SK-N-SH (cell line): ENCODE measurements at regions not wholly inside any gene's neighbourhood (a gene's known extent, or its start where the extent isn't known, plus 50 kb on each side); places are given as distances from the start of the nearest gene placed in this dataset.

ENCODE experiments used
- CTCF ChIA-PET: fragments of 300-600, 350-600 bp; formaldehyde crosslinking; extraction: SDS; loops from one replicate; lab custom pipeline; 2021; lab: Yijun Ruan, JAX
- POLR2A ChIA-PET: fragments of 350-600 bp; sonication (Branson Sonifier 250); formaldehyde crosslinking; extraction: SDS; loops from one replicate; lab custom pipeline; 2020; ENCODE audit warnings: antibody characterized with exemption, inconsistent platforms; lab: Yijun Ruan, JAX
- DNase-seq: peaks from one replicate; pipeline ENCODE4 v3.0.0; 2012
- H2AFZ ChIP-seq: fragments of 200-600 bp; sonication (generic); 2 replicates; pipeline ENCODE4 v1.8.1; 2016; ENCODE audit warnings: antibody characterized with exemption, mild to moderate bottlenecking, low read depth
- H3F3A ChIP-seq: fragments of 200-600 bp; sonication (generic); replicated peaks from 2 replicates; pipeline ENCODE3; 2016; ENCODE audit warnings: antibody characterized with exemption, mild to moderate bottlenecking; ENCODE audit not compliant: insufficient read depth
- H3K27ac ChIP-seq, 2 experiments: fragments of 200-500 bp in 1 of 2; fragments of 200-600 bp in 1 of 2; sonication (Bioruptor generic) in 1 of 2; sonication (generic), shearing (Covaris generic) in 1 of 2; 2 replicates each; pipeline versions ENCODE4 v1.5.1 to v1.6.1; 2014 to 2016; ENCODE audit warnings: low read depth in 2 of 2, inconsistent platforms in 1 of 2, low read length in 1 of 2, mild to moderate bottlenecking in 1 of 2, mixed read lengths in 1 of 2
- H3K27me3 ChIP-seq: fragments of 200-600 bp; sonication (generic), shearing (Covaris generic); 2 replicates; pipeline ENCODE4 v1.6.1; 2016; ENCODE audit warnings: mixed run types; ENCODE audit not compliant: insufficient read depth
- H3K36me3 ChIP-seq, 2 experiments: fragments of 200-500 bp in 1 of 2; fragments of 200-600 bp in 1 of 2; sonication (Bioruptor generic) in 1 of 2; sonication (generic) in 1 of 2; replicated peaks in 1 of 2; 2 replicates each; pipeline versions ENCODE3 to v1.5.1; 2014 to 2016; ENCODE audit warnings: low read length in 1 of 2, mild to moderate bottlenecking in 1 of 2; ENCODE audit not compliant: insufficient read depth in 2 of 2, control insufficient read depth in 1 of 2
- H3K4me1 ChIP-seq, 2 experiments: fragments of 200-500 bp in 1 of 2; fragments of 200-600 bp in 1 of 2; sonication (Bioruptor generic) in 1 of 2; sonication (generic), shearing (Covaris generic) in 1 of 2; 2 replicates each; pipeline versions ENCODE4 v1.5.1 to v1.6.1; 2014 to 2016; ENCODE audit warnings: low read depth in 1 of 2, low read length in 1 of 2, mixed run types in 1 of 2; ENCODE audit not compliant: insufficient read depth in 2 of 2, control insufficient read depth in 1 of 2
- H3K4me2 ChIP-seq: fragments of 200-600 bp; sonication (generic), shearing (Covaris generic); 2 replicates; pipeline ENCODE4 v1.6.1; 2017; ENCODE audit warnings: mixed run types
- H3K4me3 ChIP-seq, 2 experiments: fragments of 200-500 bp in 1 of 2; fragments of 200-600 bp in 1 of 2; sonication (Bioruptor generic) in 1 of 2; sonication (generic), shearing (Covaris generic) in 1 of 2; 2 replicates each; pipeline versions ENCODE4 v1.5.1 to v1.8.1; 2014 to 2016; ENCODE audit warnings: low read depth in 2 of 2, inconsistent platforms in 1 of 2, low read length in 1 of 2, mild to moderate bottlenecking in 1 of 2, mixed read lengths in 1 of 2, moderate library complexity in 1 of 2
- H3K79me2 ChIP-seq: fragments of 200-600 bp; sonication (generic); 2 replicates; pipeline ENCODE4 v1.8.1; 2017; ENCODE audit warnings: mild to moderate bottlenecking; ENCODE audit not compliant: insufficient read depth
- H3K9ac ChIP-seq: fragments of 200-600 bp; sonication (generic); 2 replicates; pipeline ENCODE4 v1.6.1; 2017; ENCODE audit warnings: mixed run types
- H3K9me2 ChIP-seq: fragments of 200-600 bp; sonication (generic); 2 replicates; pipeline ENCODE4 v1.6.1; 2017; ENCODE audit warnings: mixed run types
- H3K9me3 ChIP-seq: fragments of 200-600 bp; sonication (generic); 2 replicates; pipeline ENCODE4 v1.6.1; 2017; ENCODE audit warnings: mixed run types, mild to moderate bottlenecking, moderate library complexity
- H4K20me1 ChIP-seq: fragments of 200-600 bp; sonication (generic); 2 replicates; pipeline ENCODE4 v1.6.1; 2017; ENCODE audit warnings: mild to moderate bottlenecking, mixed run types; ENCODE audit not compliant: insufficient read depth
- CHD2 ChIP-seq: fragments of 150-350 bp; IDR thresholded peaks from 2 replicates; pipeline ENCODE4 v1.6.1; 2018; ENCODE audit warnings: low read length; ENCODE audit not compliant: partially characterized antibody
- CTCF ChIP-seq: fragments of 200-600 bp; sonication (generic); IDR thresholded peaks from 2 replicates; pipeline ENCODE4 v1.6.1; 2017; ENCODE audit warnings: antibody characterized with exemption, mild to moderate bottlenecking, moderate library complexity
- FOSL2 ChIP-seq: IDR thresholded peaks from 2 replicates; pipeline ENCODE4 v1.4.0; 2012; ENCODE audit warnings: low read depth, mild to moderate bottlenecking, moderate library complexity, borderline replicate concordance
- FOXJ3 ChIP-seq: sonication (generic); formaldehyde crosslinking; IDR thresholded peaks from 2 replicates; pipeline ENCODE4 v1.5.1; 2020; ENCODE audit warnings: mild to moderate bottlenecking, missing genetic modification reagents
- JUND ChIP-seq: IDR thresholded peaks from 2 replicates; pipeline ENCODE4 v1.4.0; 2012
- MAX ChIP-seq: IDR thresholded peaks from 2 replicates; pipeline ENCODE4 v1.4.0; 2012; ENCODE audit warnings: low read depth
- MXI1 ChIP-seq: IDR thresholded peaks from 2 replicates; pipeline ENCODE4 v1.6.1; 2012; ENCODE audit warnings: mild to moderate bottlenecking, low read depth, low read length, improper control_type of control experiment
- NFIC ChIP-seq: IDR thresholded peaks from 2 replicates; pipeline ENCODE4 v1.4.0; 2012; ENCODE audit warnings: borderline replicate concordance
- POLR2AphosphoS5 ChIP-seq: IDR thresholded peaks from 2 replicates; pipeline ENCODE4 v1.6.1; 2012; ENCODE audit warnings: low read depth, low read length
- RAD21 ChIP-seq: IDR thresholded peaks from 2 replicates; pipeline ENCODE4 v1.6.1; 2012; ENCODE audit warnings: mild to moderate bottlenecking, low read length
- SIN3A ChIP-seq: IDR thresholded peaks from 2 replicates; pipeline ENCODE4 v1.6.1; 2012; ENCODE audit warnings: low read depth, mild to moderate bottlenecking, low read length, moderate library complexity, borderline replicate concordance
- TCF12 ChIP-seq: IDR thresholded peaks from 2 replicates; pipeline ENCODE4 v1.4.0; 2012
- YY1 ChIP-seq: IDR thresholded peaks from 2 replicates; pipeline ENCODE4 v1.4.0; 2012; ENCODE audit warnings: low read depth, mild to moderate bottlenecking
- WGBS: methylation state at CpG from one replicate; pipeline ENCODE4 v1.1.6; 2017; ENCODE audit warnings: low lambda C conversion rate; 5-methylcytosine and 5-hydroxymethylcytosine counted together

- H3K27ac ChIP-seq: no peak overlapping the region
- H3K4me2 ChIP-seq: no peak overlapping the region
- POLR2A ChIA-PET: no interaction called here
Measured at GRCh38 chr10:98332623-98333269, 64.8 kb upstream of the LOXL4 start.

GRCh38 chr10:98331885-98332284 is 63.9 kb upstream of the LOXL4 start:
- Histone ChIP-seq H3K36me3 (no peaks in the 10 kb centered on the region), H3F3A (no peaks in the 10 kb centered on the region), H4K20me1 (no peaks in the 10 kb centered on the region), H3K9me3 (no peaks in the 10 kb centered on the region), H3K9me2 (no peaks in the 10 kb centered on the region), H3K9ac (no peak overlapping the region), H3K27me3 (no peaks in the 10 kb centered on the region), H3K79me2 (no peaks in the 10 kb centered on the region), H2AFZ (no peak overlapping the region), H3K4me2 (no peak overlapping the region), H3K4me1 (no peaks in the 10 kb centered on the region; a peak in 1 of 4 replicates), H3K4me3 (no peak overlapping the region), H3K27ac (no peak overlapping the region)
- WGBS: 62% methylated on average over 6 of the region's 6 CpGs
- TF ChIP-seq TCF12: no peak
- TF ChIP-seq CTCF: peak; percentile 40
- TF ChIP-seq CHD2: no peak
- TF ChIP-seq RAD21: peak; percentile 31; the same call in 1 of the 2 replicates
- ChIA-PET CTCF (interaction anchor here (1.0 kb wide), 1 partner anchor 9 kb away, joined by 4 read pairs; no protein-coding TSS in a partner anchor), POLR2A (no interaction called here)
- DNase-seq: no peak

More at GRCh38 chr10:98332623-98333269, 64.8 kb upstream of the LOXL4 start:
- WGBS: 83% methylated on average over 7 of the region's 8 CpGs
- Histone ChIP-seq H3K36me3 (no peaks in the 10 kb centered on the region), H3K79me2 (no peaks in the 10 kb centered on the region), H3K9ac (no peak overlapping the region), H4K20me1 (no peaks in the 10 kb centered on the region), H3K9me2 (no peaks in the 10 kb centered on the region), H2AFZ (no peak overlapping the region), H3K4me1 (no peaks in the 10 kb centered on the region), H3K27me3 (no peaks in the 10 kb centered on the region), H3K4me3 (no peak overlapping the region), H3F3A (no peaks in the 10 kb centered on the region), H3K9me3 (no peaks in the 10 kb centered on the region)
- TF ChIP-seq RAD21 (no peak), SIN3A (no peak), YY1 (no peak), MAX (no peak), FOSL2 (no peak), CHD2 (no peak), POLR2AphosphoS5 (no peak), NFIC (no peak), MXI1 (no peak), FOXJ3 (CRISPR knock-in tag) (no peak), JUND (no peak)
- DNase-seq: no peak
- CTCF ChIA-PET: interaction anchor here (1.0 kb wide), 1 partner anchor 8 kb away, joined by 4 read pairs; no protein-coding TSS in a partner anchor
